Nephron progenitor cell (in vitro differentiated cells): ENCODE measurements at regions not wholly inside any gene's neighbourhood (a gene's known extent, or its start where the extent isn't known, plus 50 kb on each side); places are given as distances from the start of the nearest gene placed in this dataset.

ENCODE experiments used
- DNase-seq: peaks from one replicate; pipeline ENCODE4 v3.0.0; 2021
- H3K27ac Mint-ChIP-seq: 2 replicates; pipeline ENCODE4 v1.8.0; 2021; ENCODE audit warnings: mild to moderate bottlenecking, moderate library complexity, mixed read lengths
- H3K27me3 Mint-ChIP-seq: 2 replicates; pipeline ENCODE4 v1.8.0; 2021; ENCODE audit warnings: mild to moderate bottlenecking, low read depth, mixed read lengths; ENCODE audit not compliant: poor library complexity
- H3K36me3 Mint-ChIP-seq: 2 replicates; pipeline ENCODE4 v1.8.0; 2021; ENCODE audit warnings: low read depth, mixed read lengths
- H3K4me1 Mint-ChIP-seq: 2 replicates; pipeline ENCODE4 v1.8.0; 2021; ENCODE audit warnings: mixed read lengths
- H3K4me3 Mint-ChIP-seq: 2 replicates; pipeline ENCODE4 v1.8.0; 2021; ENCODE audit warnings: mild to moderate bottlenecking, moderate library complexity, mixed read lengths
- H3K9me3 Mint-ChIP-seq: 2 replicates; pipeline ENCODE4 v1.8.0; 2021; ENCODE audit warnings: mild to moderate bottlenecking, moderate library complexity, mixed read lengths
- CTCF ChIP-seq: fragments of 200-600 bp; sonication (generic); IDR thresholded peaks from 2 replicates; pipeline ENCODE4 v1.5.0; 2021; ENCODE audit warnings: antibody characterized with exemption

- H3K9me3 Mint-ChIP-seq = no peaks in the 10 kb centered on the region
- no peak for DNase-seq
- TF ChIP-seq CTCF = peak; percentile 56
- no peaks in the 10 kb centered on the region for H3K4me1 Mint-ChIP-seq
- H3K27ac Mint-ChIP-seq = no peak overlapping the region
- no peaks in the 10 kb centered on the region for H3K36me3 Mint-ChIP-seq
- no peak overlapping the region for H3K4me3 Mint-ChIP-seq
- H3K27me3 Mint-ChIP-seq = peaks cover 6% of the 10 kb centered on the region
Measured at GRCh38 chr6:786946-787763, 94.2 kb upstream of the EXOC2 start.

- Mint-ChIP-seq H3K4me1 (no peaks in the 10 kb centered on the region), H3K9me3 (no peaks in the 10 kb centered on the region), H3K27me3 (peaks cover 9% of the 10 kb centered on the region), H3K36me3 (no peaks in the 10 kb centered on the region), H3K27ac (peak overlapping the region; percentile 28), H3K4me3 (no peak overlapping the region)
- no peak for DNase-seq
- no peak for TF ChIP-seq CTCF
Measured at GRCh38 chr6:783966-784735, 91.2 kb upstream of the EXOC2 start.

GRCh38 chr6:782141-782540, 89.2 kb upstream of the EXOC2 start:
- H3K4me1 Mint-ChIP-seq = no peaks in the 10 kb centered on the region

GRCh38 chr6:781350-781961, 88.5 kb upstream of the EXOC2 start:
- no peak for TF ChIP-seq CTCF
- H3K27ac Mint-ChIP-seq = no peak overlapping the region
- peaks cover 18% of the 10 kb centered on the region for H3K27me3 Mint-ChIP-seq
- no peaks in the 10 kb centered on the region for H3K9me3 Mint-ChIP-seq
- no peaks in the 10 kb centered on the region for H3K36me3 Mint-ChIP-seq
- H3K4me3 Mint-ChIP-seq = no peak overlapping the region
- peaks cover 4% of the 10 kb centered on the region for H3K4me1 Mint-ChIP-seq
- DNase-seq = no peak

More at GRCh38 chr6:782141-782540, 89.2 kb upstream of the EXOC2 start:
- Mint-ChIP-seq H3K27me3 (peaks cover 16% of the 10 kb centered on the region), H3K27ac (no peak overlapping the region), H3K4me3 (no peak overlapping the region), H3K9me3 (no peaks in the 10 kb centered on the region), H3K36me3 (no peaks in the 10 kb centered on the region)
- DNase-seq = no peak
- no peak for TF ChIP-seq CTCF

- H3K36me3 Mint-ChIP-seq = no peaks in the 10 kb centered on the region
- TF ChIP-seq CTCF = no peak
- no peak for DNase-seq
- H3K27me3 Mint-ChIP-seq = peaks cover 18% of the 10 kb centered on the region
- no peak overlapping the region for H3K4me3 Mint-ChIP-seq
- H3K9me3 Mint-ChIP-seq = no peaks in the 10 kb centered on the region
- no peak overlapping the region for H3K27ac Mint-ChIP-seq
- peaks cover 7% of the 10 kb centered on the region for H3K4me1 Mint-ChIP-seq
Measured at GRCh38 chr6:780706-781105, 87.8 kb upstream of the EXOC2 start.
